ENCODE measurements at regions not wholly inside any gene's neighbourhood (a gene's known extent, or its start where the extent isn't known, plus 50 kb on each side); places are given as distances from the start of the nearest gene placed in this dataset.
"Not testable (repeated sequence)": the region's sequence is repeated elsewhere in the genome, so short reads cannot be mapped to it uniquely, and the experiment has no call there.

GRCh38 chr2:187198136-187198535 lies 249.9 kb downstream of the CALCRL start:
- DNase-seq, result no peak

DNA sequence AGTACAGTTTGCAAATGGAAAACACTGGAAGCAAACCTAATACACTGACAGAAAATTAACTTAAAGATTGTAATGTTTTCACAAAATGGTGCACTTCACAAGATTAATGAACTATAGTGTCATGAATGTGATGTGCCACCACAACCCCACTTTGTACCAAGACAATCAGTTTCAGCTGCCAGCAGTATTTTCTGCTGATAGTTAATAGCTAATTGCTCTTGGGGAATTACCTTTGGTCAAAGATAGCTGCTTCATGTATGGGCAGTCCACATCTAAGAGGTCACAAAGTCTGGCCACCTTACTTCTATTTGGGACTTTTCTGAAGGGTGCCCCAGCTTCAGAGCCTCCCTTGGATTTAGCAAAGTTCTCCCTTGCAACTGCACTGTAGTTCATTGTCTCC lies 254.0 kb downstream of the CALCRL start:
- DNase-seq, result no peak

DNA sequence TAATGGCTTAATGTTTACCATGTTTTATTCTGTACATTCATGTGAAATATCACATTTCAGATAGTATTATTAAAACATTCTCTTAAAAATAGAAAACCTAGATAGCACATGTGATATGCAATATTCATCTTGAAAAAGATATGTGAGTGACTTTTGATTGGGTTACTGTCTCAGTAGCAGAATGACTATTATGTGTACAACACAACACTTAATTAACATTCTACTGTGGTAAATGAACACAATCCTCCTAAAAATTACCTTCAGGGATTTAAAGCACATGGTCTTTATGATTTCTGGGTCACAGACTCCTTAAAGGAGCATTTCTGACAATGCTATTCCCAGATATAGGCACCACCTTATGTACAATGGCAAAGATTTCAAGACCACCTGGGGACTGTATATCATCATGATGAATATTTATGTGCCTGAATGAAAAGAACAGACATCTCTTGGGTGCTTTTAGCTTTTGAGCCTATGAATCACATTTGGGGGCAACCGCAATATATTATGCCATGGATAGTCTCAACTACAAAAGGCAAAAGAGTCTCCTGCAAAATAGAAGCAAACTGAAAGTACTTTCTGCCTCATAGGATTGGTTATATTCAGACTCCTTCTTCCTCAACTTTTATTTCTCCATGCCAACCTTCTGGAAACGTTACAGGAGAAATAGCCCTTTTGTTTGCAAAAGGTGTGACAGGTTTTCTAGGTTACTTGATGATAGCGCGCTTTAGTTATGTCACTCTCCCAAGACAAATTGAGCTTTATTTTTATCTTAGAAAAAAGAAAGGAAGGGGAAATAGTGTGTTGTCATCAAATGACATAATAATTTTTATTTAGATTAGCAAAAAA lies 259.0 kb downstream of the CALCRL start:
- DNase-seq, result no peak

GRCh38 chr2:187187519-187187918 lies 260.5 kb downstream of the CALCRL start:
- no peak for DNase-seq

DNA sequence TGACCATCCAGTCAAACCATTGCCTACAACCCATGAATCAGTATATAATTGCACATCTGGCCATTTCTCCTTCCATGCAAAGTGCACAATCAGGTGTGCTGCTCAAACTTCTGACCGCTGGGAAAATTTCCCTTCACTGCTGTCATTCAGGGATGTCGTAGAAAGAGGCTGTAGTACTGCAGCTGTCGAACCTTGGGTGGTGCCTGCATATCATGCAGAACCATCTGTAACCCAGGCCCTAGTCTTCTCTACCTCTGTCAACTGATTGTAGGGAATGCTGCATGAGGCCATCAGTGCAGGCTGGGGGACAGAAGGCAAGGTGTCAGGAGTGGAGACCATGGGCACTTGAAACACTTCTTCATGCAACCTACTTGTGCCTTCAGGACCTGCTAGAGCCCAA lies 267.5 kb downstream of the CALCRL start:
- no peak for DNase-seq

GRCh38 chr2:187178876-187179275 lies 269.2 kb downstream of the CALCRL start:
- DNase-seq, result not testable (repeated sequence)

- DNase-seq, result no peak
Observed at GRCh38 chr2:187177253-187177652, 270.8 kb downstream of the CALCRL start.

DNA sequence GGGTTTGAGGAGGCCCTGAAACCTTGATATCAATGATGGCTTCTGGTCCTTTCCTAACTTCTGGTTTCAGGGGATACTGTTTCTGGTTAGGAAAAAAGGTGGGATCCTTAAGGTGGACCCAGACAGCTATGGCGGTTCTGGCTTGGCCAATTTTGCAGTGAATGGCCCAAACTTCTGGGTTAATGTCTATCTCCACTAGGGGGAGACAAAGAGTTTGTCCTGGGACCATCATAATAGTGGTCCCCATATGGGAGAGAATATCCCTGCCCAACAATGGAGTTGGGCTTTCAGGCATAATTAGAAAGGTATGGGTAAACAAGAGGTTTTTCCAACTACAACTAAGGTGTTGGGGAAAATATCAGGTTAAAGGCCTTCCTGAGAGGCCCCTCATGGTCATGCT lies 273.5 kb downstream of the CALCRL start:
- no peak for DNase-seq

GRCh38 chr2:187171318-187171717 lies 276.7 kb downstream of the CALCRL start:
- no peak for DNase-seq

DNA sequence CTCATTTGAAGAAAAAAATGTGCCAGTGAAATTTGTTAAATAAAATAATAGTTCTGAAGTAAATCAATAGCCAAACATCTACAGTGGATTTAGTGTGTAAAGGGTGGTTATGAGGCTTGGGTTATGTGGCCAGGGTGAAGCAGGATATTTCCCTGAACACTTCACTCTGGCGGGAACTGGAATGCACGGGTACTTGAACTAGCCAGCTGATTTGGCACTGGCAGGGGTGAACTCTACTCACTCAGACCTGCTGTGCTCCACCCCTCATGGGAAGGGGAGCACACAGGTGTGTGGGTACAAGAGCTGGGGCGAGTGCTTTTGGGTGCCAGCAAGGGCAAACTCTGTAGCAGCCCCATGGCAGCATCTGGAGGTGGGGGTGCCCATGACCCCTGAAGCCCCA lies 278.2 kb downstream of the CALCRL start:
- DNase-seq, result no peak

DNA sequence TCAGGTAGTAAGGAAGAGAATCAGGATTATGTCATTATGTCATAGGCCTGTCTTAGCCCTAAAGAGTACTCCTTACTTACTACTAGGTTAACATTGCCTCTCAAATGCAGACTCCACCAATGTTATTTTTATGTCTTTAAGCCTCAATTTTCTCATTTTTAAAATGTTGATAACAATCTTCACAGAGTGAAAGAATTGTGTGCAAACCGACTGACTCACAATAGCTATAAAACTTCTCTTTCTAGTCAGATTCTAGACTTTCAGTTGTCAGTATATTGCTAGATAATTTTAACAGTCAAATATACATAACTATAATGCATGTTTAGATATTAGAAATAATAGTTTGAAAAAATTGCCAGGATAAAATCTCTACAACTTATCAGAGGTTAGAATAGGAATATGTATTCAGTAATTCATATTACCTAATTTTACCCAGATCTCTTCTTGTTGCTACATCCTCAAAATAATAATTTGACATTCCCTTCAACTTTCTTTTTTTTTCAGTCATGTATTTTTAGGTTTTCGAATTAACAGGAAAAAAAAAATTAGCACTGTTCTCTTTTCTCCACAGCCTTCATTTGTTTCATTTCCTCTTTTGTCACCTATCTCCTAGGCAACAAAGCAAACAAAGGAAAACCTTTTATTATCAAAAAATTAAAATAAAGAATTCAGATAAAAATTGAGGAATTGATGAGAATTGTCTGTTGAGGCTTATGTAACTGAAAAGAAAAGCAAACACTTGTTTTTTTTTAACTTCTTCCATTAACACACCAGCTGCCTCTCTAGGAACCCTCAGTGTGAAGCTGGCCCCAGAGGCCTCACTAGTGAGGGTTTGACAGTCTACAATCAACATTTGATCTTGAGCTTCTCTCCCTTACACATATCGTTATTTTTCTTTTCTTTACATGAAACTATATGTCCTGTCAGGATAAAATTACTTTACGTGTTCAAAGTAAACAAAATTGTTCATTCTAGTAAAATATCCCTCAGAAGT lies 279.0 kb downstream of the CALCRL start:
- no peak for DNase-seq

- DNase-seq, result no peak
Observed at GRCh38 chr2:187167491-187167890, 280.6 kb downstream of the CALCRL start.

GRCh38 chr2:187165936-187166610 lies 282.0 kb downstream of the CALCRL start:
- DNase-seq, result no peak

GRCh38 chr2:187158452-187158851 lies 289.6 kb downstream of the CALCRL start:
- no peak for DNase-seq

GRCh38 chr2:187157046-187157445 lies 291.0 kb downstream of the CALCRL start:
- DNase-seq, result no peak

- no peak for DNase-seq
Observed at GRCh38 chr2:187155476-187155875, 292.6 kb downstream of the CALCRL start.

DNA sequence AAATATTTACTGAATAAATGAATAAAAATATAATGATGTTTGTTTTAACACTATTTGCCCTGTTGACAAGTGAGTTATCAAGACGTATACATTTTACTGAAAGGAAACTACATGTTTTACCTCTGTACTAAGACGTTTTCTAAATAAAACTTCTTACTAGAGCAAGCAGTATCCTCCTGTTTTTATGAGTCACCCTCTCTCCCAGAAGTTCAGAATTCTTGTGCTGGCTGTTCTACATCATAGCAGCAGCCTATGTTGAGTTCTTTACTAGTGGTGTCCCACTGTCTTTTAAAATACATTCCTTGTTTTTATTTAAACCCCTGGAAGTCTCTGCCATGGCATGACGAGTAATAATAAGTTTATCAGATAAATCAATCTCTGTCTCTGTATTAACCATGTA lies 297.4 kb downstream of the CALCRL start:
- no peak for DNase-seq

DNA sequence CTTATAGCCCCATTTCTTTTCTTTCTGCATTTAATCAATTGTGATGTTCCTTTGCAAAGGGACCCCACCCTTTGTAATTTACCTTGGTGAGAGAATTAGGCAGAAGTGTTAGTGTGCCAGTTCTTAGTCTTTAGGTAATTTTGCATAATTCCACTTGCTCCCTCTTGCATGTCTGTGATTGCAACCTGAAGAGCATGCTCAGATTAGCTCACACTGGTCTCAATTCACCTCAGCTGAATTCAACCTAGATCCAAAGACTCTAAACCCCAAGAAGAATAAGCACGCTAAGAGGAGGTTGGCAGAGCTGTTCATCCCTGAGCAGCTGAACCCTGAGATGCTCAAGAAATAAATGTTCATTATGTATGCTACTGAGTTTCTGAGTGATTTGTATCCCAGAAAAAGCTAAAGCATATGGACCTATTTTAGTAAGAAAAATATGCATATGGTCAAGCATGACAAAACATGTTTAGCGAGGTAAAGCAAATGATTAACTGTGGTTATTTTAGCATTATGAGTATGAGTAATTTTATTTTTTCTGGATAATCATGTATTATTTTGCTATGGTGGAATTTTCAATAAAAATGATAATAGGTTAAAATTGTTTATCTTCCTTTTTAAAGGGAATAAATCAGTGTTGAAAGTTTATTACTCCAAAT lies 299.2 kb upstream of the ZSWIM2 start:
- DNase-seq, result no peak

GRCh38 chr2:187143537-187143936 lies 294.6 kb upstream of the ZSWIM2 start:
- no peak for DNase-seq

DNA sequence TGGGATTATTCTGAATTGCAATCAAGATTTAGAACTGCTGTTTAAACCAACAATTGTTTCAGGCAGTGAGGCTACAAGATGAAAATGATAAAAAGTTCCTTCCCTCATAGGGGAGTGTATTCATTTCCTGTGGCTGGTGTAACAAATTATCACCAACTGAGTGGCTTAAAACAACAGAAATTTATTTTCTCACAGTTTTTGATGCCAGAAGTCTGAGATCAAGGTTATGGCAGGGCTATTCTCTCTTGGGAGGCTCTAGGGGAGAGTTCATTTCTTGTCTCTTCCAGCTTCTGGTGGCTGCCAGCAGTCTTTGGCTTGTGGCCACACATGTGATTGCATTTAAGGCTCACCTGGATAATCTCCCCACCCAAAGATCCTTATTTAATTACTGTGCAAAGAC lies 290.5 kb upstream of the ZSWIM2 start:
- no peak for DNase-seq

DNA sequence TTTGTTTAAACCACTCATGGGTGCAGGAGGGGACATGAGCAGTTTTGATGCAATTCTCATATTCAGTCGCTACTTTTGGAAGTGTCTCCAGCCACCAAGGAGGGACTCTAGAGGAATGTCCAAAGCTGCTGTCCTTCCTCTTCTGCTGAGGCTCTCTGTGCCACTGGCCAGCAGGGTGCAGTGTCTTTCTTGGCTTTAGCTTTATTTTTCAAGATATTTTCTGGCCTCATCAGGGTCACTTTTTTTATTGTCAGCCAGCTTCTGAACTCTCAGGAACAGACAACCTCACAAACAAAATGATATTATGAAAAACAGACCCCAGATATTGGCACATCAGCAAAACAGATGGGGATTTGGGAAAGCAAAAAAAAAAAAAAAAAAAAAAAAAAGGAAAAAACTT lies 289.3 kb upstream of the ZSWIM2 start:
- DNase-seq, result no peak

- DNase-seq, result no peak
Observed at GRCh38 chr2:187136646-187137045, 287.7 kb upstream of the ZSWIM2 start.

DNA sequence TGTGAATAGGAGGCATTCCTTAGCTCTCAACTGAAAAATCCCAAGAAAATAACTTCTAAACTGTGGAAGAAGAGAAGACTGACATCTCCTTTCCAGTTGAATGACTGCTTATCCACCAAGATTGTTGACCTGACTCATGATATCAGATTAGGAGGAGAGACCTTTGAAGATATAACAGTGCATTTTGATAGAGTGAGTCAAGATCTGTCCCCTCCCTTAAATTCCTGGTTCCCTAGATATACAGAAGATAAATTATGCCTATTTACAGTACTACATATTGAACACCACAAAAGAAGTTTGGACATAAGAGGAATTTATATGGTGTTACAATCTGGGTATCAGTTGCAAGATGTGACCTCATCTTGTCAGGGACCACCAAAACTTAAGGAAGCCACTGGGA lies 285.3 kb upstream of the ZSWIM2 start:
- DNase-seq, result no peak
